RWPE1 (cell line): ENCODE measurements at regions not wholly inside any gene's neighbourhood (a gene's known extent, or its start where the extent isn't known, plus 50 kb on each side); places are given as distances from the start of the nearest gene placed in this dataset.
"Not testable (repeated sequence)": the region's sequence is repeated elsewhere in the genome, so short reads cannot be mapped to it uniquely, and the experiment has no call there.

Experiments used
- CTCF ChIA-PET: fragments of 350-600 bp; sonication (Branson Sonifier 250); formaldehyde crosslinking; extraction: SDS; loops from one replicate; lab custom pipeline; 2021; lab: Yijun Ruan, JAX
- POLR2A ChIA-PET: fragments of 400-600 bp; formaldehyde crosslinking; extraction: SDS; loops from one replicate; lab custom pipeline; 2020; ENCODE audit warnings: antibody characterized with exemption; ENCODE audit not compliant: low non-redundant PET; lab: Yijun Ruan, JAX
- DNase-seq: peaks from one replicate; pipeline ENCODE4 v3.0.0; 2012; ENCODE audit warnings: low spot score
- H3K27ac ChIP-seq: fragments of 450-650 bp; 2 replicates; pipeline ENCODE4 v1.5.1; 2017
- CTCF ChIP-seq: fragments of 450-650 bp; conservative IDR thresholded peaks from 2 replicates; pipeline ENCODE4 v1.5.1; 2017; ENCODE audit warnings: low read depth, mild to moderate bottlenecking

- CTCF ChIA-PET, result no interaction called here
- POLR2A ChIA-PET, result no interaction called here
- no peak for DNase-seq
- no peak for TF ChIP-seq CTCF
- no peak overlapping the region for H3K27ac ChIP-seq
Observed at GRCh38 chr7:125195156-125195555, 265.5 kb upstream of the POT1 start.

DNA sequence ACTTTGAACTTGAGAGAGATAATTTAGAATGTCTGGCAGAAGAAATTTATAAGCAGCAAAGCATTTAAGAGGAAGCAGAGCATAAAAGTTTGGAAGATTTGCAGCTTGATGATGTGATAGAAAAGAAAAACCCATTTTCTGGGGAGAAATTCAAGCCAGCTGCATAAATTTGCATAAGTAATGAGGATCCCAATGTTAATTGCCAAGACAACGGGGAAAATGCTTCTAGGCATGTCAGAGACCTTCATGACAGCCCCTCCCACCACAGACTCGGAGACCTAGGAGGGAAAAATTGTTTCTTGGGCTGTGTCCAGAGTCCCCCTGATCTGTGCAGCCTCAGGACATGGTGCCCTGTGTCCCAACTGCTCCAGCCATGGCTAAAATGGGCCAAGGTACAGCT, 263.6 kb upstream of the POT1 start:
- H3K27ac ChIP-seq, result no peak overlapping the region
- no peak for TF ChIP-seq CTCF
- POLR2A ChIA-PET, result no interaction called here
- DNase-seq, result no peak
- CTCF ChIA-PET, result no interaction called here

DNA sequence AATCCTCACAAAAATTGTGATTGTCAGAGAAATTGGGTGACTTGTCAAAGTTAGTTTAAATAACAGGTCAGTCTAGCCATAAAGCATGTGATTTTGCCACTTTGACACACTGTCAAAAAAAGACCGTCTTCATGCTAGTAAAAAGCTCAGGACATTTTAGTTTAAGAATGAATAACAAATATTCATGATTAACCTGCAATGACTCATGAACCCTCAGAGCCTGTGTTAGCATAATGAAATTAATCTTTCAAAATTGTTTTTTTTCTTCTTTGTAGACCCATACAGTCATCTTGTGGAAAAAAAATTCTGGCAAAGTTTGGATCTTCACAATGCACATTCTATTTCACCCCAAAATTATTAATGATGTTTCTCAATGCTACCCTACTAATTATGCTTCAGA, 255.2 kb upstream of the POT1 start:
- ChIA-PET CTCF (interaction anchor here (0.7 kb wide), 1 partner anchor 32 kb away, joined by 3 read pairs; no protein-coding TSS in a partner anchor), POLR2A (no interaction called here)
- TF ChIP-seq CTCF, result no peak
- DNase-seq, result no peak
- H3K27ac ChIP-seq, result no peak overlapping the region

- POLR2A ChIA-PET, CTCF ChIA-PET, DNase-seq, H3K27ac ChIP-seq: not testable (repeated sequence)
Observed at GRCh38 chr7:125181569-125182267, 252.1 kb upstream of the POT1 start.

DNA sequence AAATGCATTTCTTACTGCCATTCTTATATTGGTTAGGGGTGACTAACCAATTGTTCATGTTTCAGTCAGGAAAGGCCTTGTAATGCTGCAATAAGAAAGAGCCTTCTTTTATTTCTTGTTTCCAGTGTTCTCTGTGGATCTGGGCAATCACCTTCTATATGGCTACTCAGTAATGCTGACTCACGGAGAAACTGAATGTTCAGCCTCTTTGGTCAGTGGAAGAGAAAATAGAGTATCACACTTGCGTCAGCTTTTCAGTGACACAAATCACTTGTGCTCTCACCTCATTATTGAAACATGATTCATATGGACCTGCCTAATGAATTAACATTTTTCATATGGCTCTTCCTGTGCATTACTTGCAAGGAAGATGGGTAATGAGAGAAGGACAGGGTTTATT, 243.9 kb upstream of the POT1 start:
- CTCF ChIA-PET, result no interaction called here
- TF ChIP-seq CTCF, result no peak
- no peak overlapping the region for H3K27ac ChIP-seq
- DNase-seq, result no peak
- POLR2A ChIA-PET, result no interaction called here

- TF ChIP-seq CTCF, result no peak
- DNase-seq, result no peak
- CTCF ChIA-PET, result no interaction called here
Observed at GRCh38 chr7:125169088-125169487, 239.5 kb upstream of the POT1 start.

GRCh38 chr7:125154930-125155329, 225.3 kb upstream of the POT1 start:
- no peak for DNase-seq
- POLR2A ChIA-PET, result no interaction called here
- H3K27ac ChIP-seq, result no peak overlapping the region
- CTCF ChIA-PET, result no interaction called here
- no peak for TF ChIP-seq CTCF

More at GRCh38 chr7:125169088-125169487, 239.5 kb upstream of the POT1 start:
- POLR2A ChIA-PET, result no interaction called here
- no peak overlapping the region for H3K27ac ChIP-seq
